K562 (cell line): ENCODE measurements at regions not wholly inside any gene's neighbourhood (a gene's known extent, or its start where the extent isn't known, plus 50 kb on each side); places are given as distances from the start of the nearest gene placed in this dataset.

ENCODE experiments used
- ATAC-seq: fragments of 200-7000 bp; cut with Tn5 transposase; 3 replicates; pipeline ENCODE4 v1.9.1; 2020; ENCODE audit warnings: moderate library complexity
- BruUV-seq: library from RNA; stranded (reverse); fragments of 400-500 nt; replicated peaks from 2 replicates; lab custom pipeline; 2021; lab: Mats Ljungman, UMichigan
- CTCF ChIA-PET: fragments of 300-600 bp; formaldehyde crosslinking; extraction: SDS; loops from one replicate; lab custom pipeline; 2021; ENCODE audit warnings: low intra/inter-chr PET ratio; lab: Yijun Ruan, JAX
- POLR2A ChIA-PET: fragments of 300-600, 350-650 bp; sonication (Branson Sonifier 250); formaldehyde crosslinking; extraction: SDS; loops from one replicate; lab custom pipeline; 2021; ENCODE audit warnings: antibody characterized with exemption, inconsistent platforms; lab: Yijun Ruan, JAX
- DNase-seq, 4 experiments: peaks; one replicate each; pipeline versions ENCODE4 v3.0.0 to v3.0.0-alpha.2; 2011 to 2018; ENCODE audit warnings: low spot score in 3 of 4, mixed read lengths in 3 of 4; ENCODE audit errors: extremely low read depth in 1 of 4
- FAIRE-seq: peaks from 2 replicates; lab custom pipeline; 2011; peaks lifted over from hg19 to GRCh38; lab: Jason Lieb, UNC
- H2AFZ ChIP-seq: 2 replicates; pipeline ENCODE4 v1.6.0; 2011; ENCODE audit warnings: low read depth, low read length, control low read depth, inconsistent platforms
- H3K27ac ChIP-seq: fragments of 200-600 bp; 3 replicates; pipeline ENCODE4 v1.8.0; 2011; ENCODE audit warnings: low read depth, mild to moderate bottlenecking, control low read depth, inconsistent platforms, low read length, moderate library complexity, mixed read lengths; ENCODE audit errors: extremely low read depth
- H3K27me3 ChIP-seq, 2 experiments: fragments of 300-600 bp in 1 of 2; 2 replicates in 1 of 2; 3 replicates in 1 of 2; pipeline versions ENCODE4 v1.6.0 to v1.8.0; 2011; ENCODE audit warnings: inconsistent platforms in 2 of 2, low read length in 2 of 2, mild to moderate bottlenecking in 1 of 2, mixed read lengths in 1 of 2, moderate library complexity in 1 of 2; ENCODE audit not compliant: control insufficient read depth in 2 of 2, insufficient read depth in 2 of 2
- H3K36me3 ChIP-seq: fragments of 300-600 bp; 3 replicates; pipeline ENCODE4 v1.8.0; 2011; ENCODE audit warnings: mild to moderate bottlenecking, low read length, inconsistent platforms; ENCODE audit not compliant: control insufficient read depth, insufficient read depth
- H3K4me1 ChIP-seq, 2 experiments: fragments of 200-600 bp in 1 of 2; replicated peaks in 1 of 2; 2 replicates in 1 of 2; 3 replicates in 1 of 2; pipeline versions ENCODE4 v1.5.1 to v1.8.0; 2011; ENCODE audit warnings: inconsistent platforms in 2 of 2, low read length in 2 of 2, mild to moderate bottlenecking in 1 of 2, mixed read lengths in 1 of 2, moderate library complexity in 1 of 2; ENCODE audit not compliant: control insufficient read depth in 2 of 2, insufficient read depth in 2 of 2
- H3K4me2 ChIP-seq: 2 replicates; pipeline ENCODE4 v1.6.1; 2011; ENCODE audit warnings: low read length, control low read depth, inconsistent platforms, mixed read lengths; ENCODE audit not compliant: insufficient read depth
- H3K4me3 ChIP-seq: fragments of 200-600 bp; sonication (generic), shearing (Covaris generic); 2 replicates; pipeline ENCODE4 v1.5.1; 2016; ENCODE audit warnings: control low read depth, inconsistent platforms
- H3K79me2 ChIP-seq: fragments of 200-600 bp; 3 replicates; pipeline ENCODE4 v1.8.0; 2011; ENCODE audit warnings: low read length, inconsistent platforms; ENCODE audit not compliant: control insufficient read depth, insufficient read depth
- H3K9ac ChIP-seq, 2 experiments: 2 replicates each; pipeline versions ENCODE4 v1.6.0 to v1.6.1; 2011; ENCODE audit warnings: low read depth in 2 of 2, low read length in 2 of 2, control low read depth in 1 of 2, inconsistent platforms in 1 of 2, mild to moderate bottlenecking in 1 of 2, mixed read lengths in 1 of 2; ENCODE audit not compliant: insufficient read depth in 1 of 2
- H3K9me1 ChIP-seq: one replicate; pipeline ENCODE4 v1.6.0; 2011; ENCODE audit warnings: inconsistent platforms, mild to moderate bottlenecking, low read length, moderate library complexity; ENCODE audit not compliant: control insufficient read depth, insufficient read depth
- H3K9me3 ChIP-seq: replicated peaks from 2 replicates; pipeline ENCODE4 v1.5.1; 2011; ENCODE audit warnings: low read depth, low read length, inconsistent platforms; ENCODE audit not compliant: control insufficient read depth, insufficient read depth
- H4K20me1 ChIP-seq: replicated peaks from 2 replicates; pipeline ENCODE4 v1.6.1; 2011; ENCODE audit warnings: low read length, inconsistent platforms, mixed read lengths; ENCODE audit not compliant: control insufficient read depth, insufficient read depth
- CEBPB ChIP-seq: fragments of 450-650 bp; IDR thresholded peaks from 2 replicates; pipeline ENCODE4 v1.6.1; 2016; ENCODE audit warnings: missing genetic modification characterization, missing compliant biosample characterization
- CEBPG ChIP-seq, 3 experiments: fragments of 200-800 bp in 1 of 3; sonication (Bioruptor generic) in 1 of 3; sonication (generic) in 1 of 3; formaldehyde crosslinking in 1 of 3; IDR thresholded peaks in 2 of 3; conservative IDR thresholded peaks in 1 of 3; 2 replicates each; pipeline versions ENCODE4 v1.6.1 to v1.8.0; 2016 to 2022; ENCODE audit warnings: missing compliant biosample characterization in 2 of 3, missing genetic modification characterization in 2 of 3, mild to moderate bottlenecking in 1 of 3, missing genetic modification reagents in 1 of 3
- GATAD2B ChIP-seq: fragments of 450-650 bp; IDR thresholded peaks from 2 replicates; pipeline ENCODE4 v1.6.1; 2017; ENCODE audit warnings: mild to moderate bottlenecking, borderline replicate concordance
- HNRNPK ChIP-seq: fragments of 200-400 bp; formaldehyde crosslinking; IDR thresholded peaks from one replicate; pipeline ENCODE4 v1.6.1; 2018; ENCODE audit warnings: mild to moderate bottlenecking, low read depth, low read length; ENCODE audit not compliant: poor library complexity, severe bottlenecking
- RBM17 ChIP-seq: fragments of 200-400 bp; formaldehyde crosslinking; IDR thresholded peaks from 2 replicates; pipeline ENCODE4 v1.6.1; 2017; ENCODE audit warnings: low read depth, mild to moderate bottlenecking, low read length, borderline replicate concordance
- SRSF3 ChIP-seq: fragments of 200-400 bp; formaldehyde crosslinking; IDR thresholded peaks from 2 replicates; pipeline ENCODE4 v1.6.1; 2016; ENCODE audit warnings: mild to moderate bottlenecking, low read length, moderate library complexity; ENCODE audit not compliant: insufficient read depth
- ZNF3 ChIP-seq: fragments of 250-450 bp; sonication (Bioruptor Pico); IDR thresholded peaks from 2 replicates; pipeline ENCODE4 v1.5.0; 2021; ENCODE audit warnings: mild to moderate bottlenecking, moderate library complexity
- ZNF707 ChIP-seq: fragments of 250-450 bp; sonication (Bioruptor Pico); conservative IDR thresholded peaks from 2 replicates; pipeline ENCODE4 v1.8.0; 2022; ENCODE audit warnings: inconsistent platforms, mild to moderate bottlenecking, moderate library complexity
- WGBS: fragments of 100-300 bp; shearing (Covaris generic); methylation state at CpG from one replicate; pipeline ENCODE4 v1.1.6; 2016; ENCODE audit warnings: low coverage, mixed read lengths; ENCODE audit not compliant: insufficient coverage; ENCODE audit errors: missing lambda C conversion rate; 5-methylcytosine and 5-hydroxymethylcytosine counted together
- in situ Hi-C: fragments of 300-500 bp; cut with MboI; formaldehyde crosslinking; loops from 4 replicates; pipeline ENCODE4 v1.15.0; 2018; ENCODE audit warnings: inconsistent platforms, mixed read lengths
- intact Hi-C: fragments of 100-400 bp; cut with micrococcal nuclease; formaldehyde crosslinking; loops from 2 replicates; pipeline ENCODE4 v1.14.2; 2022

- Histone ChIP-seq H3K9ac (no peak overlapping the region), H3K36me3 (no peaks in the 10 kb centered on the region), H3K27ac (no peak overlapping the region), H3K9me3 (no peaks in the 10 kb centered on the region), H4K20me1 (no peaks in the 10 kb centered on the region), H3K27me3 (no peaks in the 10 kb centered on the region), H3K4me2 (no peak overlapping the region), H2AFZ (no peak overlapping the region), H3K9me1 (no peaks in the 10 kb centered on the region), H3K4me1 (no peaks in the 10 kb centered on the region), H3K79me2 (no peaks in the 10 kb centered on the region)
- intact Hi-C loops (no loop called here), in situ Hi-C loops (no loop called here)
- ATAC-seq (no peak), FAIRE-seq (no peak), DNase-seq (no peak)
- BruUV-seq = no TSS peak
- CTCF ChIA-PET = no interaction called here
- TF ChIP-seq ZNF3 (CRISPR knock-in tag) (no peak), HNRNPK (no peak), CEBPG (CRISPR knock-in tag; IDR thresholded peaks at IDR 0.05) (no peak), CEBPG (tag; conservative IDR thresholded peaks at IDR 0.05 in 1 of 2, IDR thresholded peaks at IDR 0.05 in 1 of 2) (no peak), CEBPB (no peak), ZNF707 (CRISPR knock-in tag) (no peak), RBM17 (no peak), SRSF3 (no peak), GATAD2B (no peak)
- TF ChIP-seq, all 486 proteins: peak for 0
- WGBS = 4% methylated on average over 3 of the region's 3 CpGs
- H3K4me3 ChIP-seq = no peak overlapping the region
- POLR2A ChIA-PET = no interaction called here
Measured at GRCh38 chr9:78879324-78880100, 582.6 kb downstream of the PSAT1 start.
